ENCODE measurements at regions not wholly inside any gene's neighbourhood (a gene's known extent, or its start where the extent isn't known, plus 50 kb on each side); places are given as distances from the start of the nearest gene placed in this dataset.
"Not testable (repeated sequence)": the region's sequence is repeated elsewhere in the genome, so short reads cannot be mapped to it uniquely, and the experiment has no call there.

- Mint-ChIP-seq H3K27ac (no peak overlapping the region), H3K36me3 (no peaks in the 10 kb centered on the region), H3K27me3 (ENCODE audit: low read depth in 3 of 3) (peaks cover 0 to 2% (median 0%) of the 10 kb centered on the region in 3 donors), H3K9me3 (peaks cover 0 to 2% (median 0%) of the 10 kb centered on the region in 6 donors), H3K4me3 (no peak overlapping the region), H3K4me1 (no peaks in the 10 kb centered on the region)
- DNase-seq = no peak
These were observed 89.9 kb downstream of the RFPL4B start for GRCh38 chr6:112437058-112437457.

GRCh38 chr6:112439010-112439409, 91.9 kb downstream of the RFPL4B start:
- H3K4me3 Mint-ChIP-seq = no peak overlapping the region
- H3K36me3 Mint-ChIP-seq = no peaks in the 10 kb centered on the region
- no peaks in the 10 kb centered on the region for H3K4me1 Mint-ChIP-seq
- no peak overlapping the region for H3K27ac Mint-ChIP-seq
- H3K9me3 Mint-ChIP-seq = peaks cover 0 to 2% (median 0%) of the 10 kb centered on the region in 6 donors
- H3K27me3 Mint-ChIP-seq (ENCODE audit: low read depth in 3 of 3) = peaks cover 0 to 2% (median 0%) of the 10 kb centered on the region in 3 donors
- no peak for DNase-seq

GRCh38 chr6:112439432-112439831, 92.3 kb downstream of the RFPL4B start:
- Mint-ChIP-seq H3K27me3 (ENCODE audit: low read depth in 3 of 3) (peaks cover 0 to 2% (median 0%) of the 10 kb centered on the region in 3 donors), H3K27ac (no peak overlapping the region), H3K9me3 (peaks cover 0 to 2% (median 0%) of the 10 kb centered on the region in 6 donors), H3K4me1 (no peaks in the 10 kb centered on the region), H3K36me3 (no peaks in the 10 kb centered on the region), H3K4me3 (no peak overlapping the region)
- no peak for DNase-seq

GRCh38 chr6:112441607-112442006, 94.5 kb downstream of the RFPL4B start:
- Mint-ChIP-seq H3K36me3 (no peaks in the 10 kb centered on the region), H3K27me3 (ENCODE audit: low read depth in 3 of 3) (peaks cover 0 to 2% (median 2%) of the 10 kb centered on the region in 3 donors), H3K27ac (no peak overlapping the region), H3K9me3 (peaks cover 0 to 2% (median 0%) of the 10 kb centered on the region in 6 donors), H3K4me1 (no peaks in the 10 kb centered on the region), H3K4me3 (no peak overlapping the region)
- DNase-seq = no peak

GRCh38 chr6:112443179-112444065, 96.3 kb downstream of the RFPL4B start:
- H3K9me3 Mint-ChIP-seq = peaks cover 0 to 2% (median 0%) of the 10 kb centered on the region in 6 donors
- peaks cover 0 to 2% (median 0%) of the 10 kb centered on the region in 3 donors for H3K27me3 Mint-ChIP-seq (ENCODE audit: low read depth in 3 of 3)
- DNase-seq = no peak
- H3K27ac Mint-ChIP-seq = no peak overlapping the region
- H3K36me3 Mint-ChIP-seq = no peaks in the 10 kb centered on the region
- H3K4me1 Mint-ChIP-seq = no peaks in the 10 kb centered on the region
- no peak overlapping the region for H3K4me3 Mint-ChIP-seq

- H3K27me3 Mint-ChIP-seq (ENCODE audit: low read depth in 3 of 3); H3K27ac Mint-ChIP-seq; H3K36me3 Mint-ChIP-seq; H3K4me3 Mint-ChIP-seq; H3K4me1 Mint-ChIP-seq; DNase-seq: not testable (repeated sequence)
- peaks cover 0 to 12% (median 0%) of the 10 kb centered on the region in 6 donors for H3K9me3 Mint-ChIP-seq
These were observed 101.7 kb downstream of the RFPL4B start for GRCh38 chr6:112448786-112449185.

GRCh38 chr6:112450663-112451062, 103.5 kb downstream of the RFPL4B start:
- no peaks in the 10 kb centered on the region for H3K36me3 Mint-ChIP-seq
- no peaks in the 10 kb centered on the region for H3K4me1 Mint-ChIP-seq
- peaks cover 0 to 3% (median 0%) of the 10 kb centered on the region in 3 donors for H3K27me3 Mint-ChIP-seq (ENCODE audit: low read depth in 3 of 3)
- no peak for DNase-seq
- no peak overlapping the region for H3K4me3 Mint-ChIP-seq
- H3K9me3 Mint-ChIP-seq = peaks cover 0 to 12% (median under 1%) of the 10 kb centered on the region in 6 donors
- H3K27ac Mint-ChIP-seq = no peak overlapping the region

GRCh38 chr6:112457886-112458285, 110.8 kb downstream of the RFPL4B start:
- no peak overlapping the region for H3K27ac Mint-ChIP-seq
- H3K27me3 Mint-ChIP-seq (ENCODE audit: low read depth in 3 of 3) = no peaks in the 10 kb centered on the region
- H3K36me3 Mint-ChIP-seq = no peaks in the 10 kb centered on the region
- H3K4me1 Mint-ChIP-seq = no peaks in the 10 kb centered on the region
- H3K9me3 Mint-ChIP-seq = peaks cover 0 to 3% (median under 1%) of the 10 kb centered on the region in 6 donors
- no peak overlapping the region for H3K4me3 Mint-ChIP-seq
- no peak for DNase-seq

- Mint-ChIP-seq H3K9me3 (peaks cover 0 to 3% (median 0%) of the 10 kb centered on the region in 6 donors), H3K4me3 (no peak overlapping the region)
These were observed 112.7 kb downstream of the RFPL4B start for GRCh38 chr6:112459758-112460304.

GRCh38 chr6:112464901-112465665, 118.0 kb downstream of the RFPL4B start:
- Mint-ChIP-seq H3K4me1 (no peaks in the 10 kb centered on the region), H3K27ac (no peak overlapping the region), H3K27me3 (ENCODE audit: low read depth in 3 of 3) (peaks cover 0 to 3% (median 0%) of the 10 kb centered on the region in 3 donors), H3K9me3 (peaks cover 0 to 7% (median 0%) of the 10 kb centered on the region in 6 donors), H3K36me3 (no peaks in the 10 kb centered on the region), H3K4me3 (no peak overlapping the region)
- no peak for DNase-seq

More at GRCh38 chr6:112459758-112460304, 112.7 kb downstream of the RFPL4B start:
- DNase-seq = no peak
- H3K27ac Mint-ChIP-seq = no peak overlapping the region
- H3K36me3 Mint-ChIP-seq = no peaks in the 10 kb centered on the region
- no peaks in the 10 kb centered on the region for H3K4me1 Mint-ChIP-seq
- no peaks in the 10 kb centered on the region for H3K27me3 Mint-ChIP-seq (ENCODE audit: low read depth in 3 of 3)

GRCh38 chr6:112466373-112467151, 119.4 kb downstream of the RFPL4B start:
- no peaks in the 10 kb centered on the region for H3K36me3 Mint-ChIP-seq
- H3K27me3 Mint-ChIP-seq (ENCODE audit: low read depth in 3 of 3) = peaks cover 0 to 3% (median 0%) of the 10 kb centered on the region in 3 donors
- H3K9me3 Mint-ChIP-seq = peaks cover 0 to 7% (median 0%) of the 10 kb centered on the region in 6 donors
- no peak overlapping the region for H3K4me3 Mint-ChIP-seq
- no peaks in the 10 kb centered on the region for H3K4me1 Mint-ChIP-seq
- no peak for DNase-seq
- no peak overlapping the region for H3K27ac Mint-ChIP-seq

- Mint-ChIP-seq H3K27ac (no peak overlapping the region), H3K27me3 (ENCODE audit: low read depth in 3 of 3) (peaks cover 0 to 3% (median 0%) of the 10 kb centered on the region in 3 donors), H3K9me3 (peaks cover 0 to 7% (median 0%) of the 10 kb centered on the region in 6 donors), H3K4me3 (no peak overlapping the region), H3K4me1 (no peaks in the 10 kb centered on the region), H3K36me3 (no peaks in the 10 kb centered on the region)
- no peak for DNase-seq
These were observed 121.2 kb downstream of the RFPL4B start for GRCh38 chr6:112468359-112468758.

- no peak overlapping the region for H3K27ac Mint-ChIP-seq
- peaks cover 0 to 7% (median 0%) of the 10 kb centered on the region in 6 donors for H3K9me3 Mint-ChIP-seq
- no peaks in the 10 kb centered on the region for H3K4me1 Mint-ChIP-seq
- no peaks in the 10 kb centered on the region for H3K36me3 Mint-ChIP-seq
- DNase-seq = no peak
- no peak overlapping the region for H3K4me3 Mint-ChIP-seq
- H3K27me3 Mint-ChIP-seq (ENCODE audit: low read depth in 3 of 3) = peaks cover 0 to 3% (median 0%) of the 10 kb centered on the region in 3 donors
These were observed 122.2 kb downstream of the RFPL4B start for GRCh38 chr6:112469306-112469705.

Data from immature natural killer cell (primary cell).